ENCODE measurements at regions not wholly inside any gene's neighbourhood (a gene's known extent, or its start where the extent isn't known, plus 50 kb on each side); places are given as distances from the start of the nearest gene placed in this dataset.

DNA sequence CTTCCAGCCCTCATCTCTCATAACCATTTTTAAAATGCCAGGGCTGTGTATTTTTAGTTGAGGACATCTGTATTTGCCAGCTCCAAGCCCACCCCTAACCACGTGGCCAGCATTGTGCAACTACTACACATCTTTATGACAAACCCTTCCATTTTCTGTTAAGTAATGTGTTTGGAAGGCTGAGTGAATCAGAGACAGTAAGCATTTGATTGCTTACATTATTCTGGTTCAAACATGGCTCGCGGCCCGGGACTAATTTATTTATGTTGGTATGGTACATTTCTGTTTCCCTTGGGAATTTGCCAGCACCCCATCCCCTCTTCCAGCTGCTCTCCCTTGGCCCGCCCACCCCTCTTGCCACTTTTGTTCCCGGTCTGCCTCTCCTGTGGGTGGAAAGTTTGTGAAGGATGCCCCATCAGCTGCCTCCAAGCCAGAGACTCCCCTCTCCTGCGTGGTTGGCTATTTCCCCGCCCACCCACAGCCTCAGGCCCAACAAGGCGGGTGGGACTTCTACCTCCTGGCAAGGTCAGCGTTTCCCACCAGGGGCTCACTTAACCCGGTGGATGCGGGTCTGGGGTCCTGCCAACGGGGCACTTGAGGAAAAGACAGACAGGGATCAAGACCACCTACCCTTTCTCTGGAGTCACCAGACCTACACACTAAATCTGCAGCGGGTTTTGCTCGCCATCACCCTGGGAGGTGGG, 162.2 kb downstream of the HSD17B3 start:
- no peak overlapping the region for H3K9ac ChIP-seq (ENCODE audit: low read length in 3 of 3)
- H3K9me3 ChIP-seq (ENCODE audit: control insufficient read depth in 2 of 3, insufficient read depth in 1 of 3, low read length in 3 of 3), result peaks cover 0 to 4% (median 0%) of the 10 kb centered on the region in 3 donors
- FAIRE-seq (no peak), DNase-seq (peak in 4 of 5 donors; percentile 31 to 72 (median 50))
- no peak overlapping the region for H3K27ac ChIP-seq (ENCODE audit: low read depth in 2 of 2, low read length in 2 of 2)
- H3K4me3 ChIP-seq (ENCODE audit: low read length in 3 of 3), result no peak overlapping the region
- H3K27me3 ChIP-seq (ENCODE audit: control insufficient read depth, insufficient read depth, low read length), result no peaks in the 10 kb centered on the region
- H3K4me1 ChIP-seq (ENCODE audit: control insufficient read depth in 2 of 3, insufficient read depth in 2 of 3, low read depth in 1 of 3, low read length in 3 of 3), result peaks cover 0 to 5% (median 3%) of the 10 kb centered on the region in 3 donors
- intact Hi-C loops (cut with DNase I), result no loop called here
- H3K36me3 ChIP-seq (ENCODE audit: control insufficient read depth in 2 of 3, insufficient read depth in 3 of 3, low read length in 3 of 3), result no peaks in the 10 kb centered on the region
- TF ChIP-seq, protein P1, sequence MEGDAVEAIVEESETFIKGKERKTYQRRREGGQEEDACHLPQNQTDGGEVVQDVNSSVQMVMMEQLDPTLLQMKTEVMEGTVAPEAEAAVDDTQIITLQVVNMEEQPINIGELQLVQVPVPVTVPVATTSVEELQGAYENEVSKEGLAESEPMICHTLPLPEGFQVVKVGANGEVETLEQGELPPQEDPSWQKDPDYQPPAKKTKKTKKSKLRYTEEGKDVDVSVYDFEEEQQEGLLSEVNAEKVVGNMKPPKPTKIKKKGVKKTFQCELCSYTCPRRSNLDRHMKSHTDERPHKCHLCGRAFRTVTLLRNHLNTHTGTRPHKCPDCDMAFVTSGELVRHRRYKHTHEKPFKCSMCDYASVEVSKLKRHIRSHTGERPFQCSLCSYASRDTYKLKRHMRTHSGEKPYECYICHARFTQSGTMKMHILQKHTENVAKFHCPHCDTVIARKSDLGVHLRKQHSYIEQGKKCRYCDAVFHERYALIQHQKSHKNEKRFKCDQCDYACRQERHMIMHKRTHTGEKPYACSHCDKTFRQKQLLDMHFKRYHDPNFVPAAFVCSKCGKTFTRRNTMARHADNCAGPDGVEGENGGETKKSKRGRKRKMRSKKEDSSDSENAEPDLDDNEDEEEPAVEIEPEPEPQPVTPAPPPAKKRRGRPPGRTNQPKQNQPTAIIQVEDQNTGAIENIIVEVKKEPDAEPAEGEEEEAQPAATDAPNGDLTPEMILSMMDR (IDR thresholded peaks at IDR 0.05; ENCODE audit: borderline replicate concordance, extremely low read depth, insufficient read depth), result no peak

DNA sequence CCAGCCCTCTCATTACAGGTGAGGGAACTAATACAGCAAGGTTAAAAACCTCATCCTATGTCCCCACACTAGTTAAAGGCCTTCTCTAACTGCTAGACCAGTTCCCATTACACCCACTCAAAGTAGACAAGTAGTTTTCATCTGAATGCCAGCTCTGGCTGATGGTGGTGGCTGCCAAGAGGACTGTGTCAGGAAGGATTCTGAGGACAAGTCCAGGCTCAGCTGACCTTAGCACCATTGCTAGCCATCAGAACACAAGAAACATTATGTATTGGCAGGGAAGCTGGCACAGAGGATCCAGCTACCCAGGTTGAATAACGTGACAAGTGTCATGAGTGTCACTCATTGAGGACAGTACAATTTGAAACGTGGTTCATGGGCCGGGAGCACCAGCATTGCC, 163.4 kb downstream of the HSD17B3 start:
- no peak overlapping the region for H3K9ac ChIP-seq (ENCODE audit: low read length in 3 of 3)
- intact Hi-C loops (cut with DNase I), result no loop called here
- FAIRE-seq, result no peak
- no peaks in the 10 kb centered on the region for H3K27me3 ChIP-seq (ENCODE audit: control insufficient read depth, insufficient read depth, low read length)
- no peaks in the 10 kb centered on the region for H3K36me3 ChIP-seq (ENCODE audit: control insufficient read depth in 2 of 3, insufficient read depth in 3 of 3, low read length in 3 of 3)
- DNase-seq, result no peak
- peaks cover 0 to 4% (median 0%) of the 10 kb centered on the region in 3 donors for H3K9me3 ChIP-seq (ENCODE audit: control insufficient read depth in 2 of 3, insufficient read depth in 1 of 3, low read length in 3 of 3)
- H3K4me3 ChIP-seq (ENCODE audit: low read length in 3 of 3), result no peak overlapping the region
- H3K27ac ChIP-seq (ENCODE audit: low read depth in 2 of 2, low read length in 2 of 2), result no peak overlapping the region
- H3K4me1 ChIP-seq (ENCODE audit: control insufficient read depth in 2 of 3, insufficient read depth in 2 of 3, low read depth in 1 of 3, low read length in 3 of 3), result peaks cover 0 to 5% (median 3%) of the 10 kb centered on the region in 3 donors
- TF ChIP-seq, protein P1 (IDR thresholded peaks at IDR 0.05; ENCODE audit: borderline replicate concordance, extremely low read depth, insufficient read depth), result no peak

DNA sequence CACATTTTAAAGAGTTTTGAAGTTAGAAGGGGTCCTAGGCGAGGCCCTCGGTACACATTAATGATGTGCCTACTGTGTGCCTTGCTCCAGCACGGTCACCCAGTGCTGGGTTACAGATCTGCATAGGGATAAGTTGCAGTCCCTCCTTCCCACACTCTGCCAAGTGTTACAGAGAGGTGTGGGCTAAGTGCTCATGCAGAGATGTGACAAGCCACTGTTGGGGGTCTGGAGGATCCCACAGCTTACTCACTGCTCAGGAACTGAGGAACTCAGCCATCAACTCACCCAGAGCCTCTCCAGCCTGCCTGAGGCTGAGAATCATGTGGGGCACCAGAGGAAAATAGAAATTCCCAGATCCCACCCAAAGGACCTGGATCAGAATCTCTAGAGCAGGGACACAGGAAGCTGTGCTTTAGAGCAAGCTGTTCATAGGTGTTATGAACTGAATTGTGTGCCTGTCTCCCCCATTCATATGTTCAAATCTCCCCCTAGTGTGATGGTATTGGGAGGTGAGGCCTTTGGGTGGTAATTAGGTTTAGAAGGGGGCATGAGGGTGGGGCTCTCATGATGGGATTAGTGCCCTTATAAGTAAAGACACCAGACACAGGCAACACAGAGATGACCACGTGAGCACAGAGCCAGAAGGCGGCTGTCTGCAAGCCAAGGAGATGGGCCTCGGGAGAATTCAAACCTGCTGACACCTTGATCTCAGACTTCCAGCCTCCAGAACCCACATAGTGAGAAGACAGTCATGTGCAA, 164.1 kb downstream of the HSD17B3 start:
- peaks cover 0 to 4% (median 0%) of the 10 kb centered on the region in 3 donors for H3K9me3 ChIP-seq (ENCODE audit: control insufficient read depth in 2 of 3, insufficient read depth in 1 of 3, low read length in 3 of 3)
- H3K4me3 ChIP-seq (ENCODE audit: low read length in 3 of 3), result peak overlapping the region in 1 of 3 donors; percentile 50
- intact Hi-C loops (cut with DNase I), result no loop called here
- H3K9ac ChIP-seq (ENCODE audit: low read length in 3 of 3), result no peak overlapping the region
- FAIRE-seq (no peak), DNase-seq (no peak)
- TF ChIP-seq, protein P1 (IDR thresholded peaks at IDR 0.05; ENCODE audit: borderline replicate concordance, extremely low read depth, insufficient read depth), result no peak
- H3K4me1 ChIP-seq (ENCODE audit: control insufficient read depth in 2 of 3, insufficient read depth in 2 of 3, low read depth in 1 of 3, low read length in 3 of 3), result peaks cover 0 to 5% (median 3%) of the 10 kb centered on the region in 3 donors
- no peak overlapping the region for H3K27ac ChIP-seq (ENCODE audit: low read depth in 2 of 2, low read length in 2 of 2)
- no peaks in the 10 kb centered on the region for H3K36me3 ChIP-seq (ENCODE audit: control insufficient read depth in 2 of 3, insufficient read depth in 3 of 3, low read length in 3 of 3)
- H3K27me3 ChIP-seq (ENCODE audit: control insufficient read depth, insufficient read depth, low read length), result no peaks in the 10 kb centered on the region
